HEK293 (cell line): ENCODE measurements at regions not wholly inside any gene's neighbourhood (a gene's known extent, or its start where the extent isn't known, plus 50 kb on each side); places are given as distances from the start of the nearest gene placed in this dataset.

Experiments
- ATF2 ChIP-seq: fragments of 450-650 bp; formaldehyde crosslinking; IDR thresholded peaks from 2 replicates; pipeline ENCODE4 v1.5.1; 2016; ENCODE audit warnings: missing biosample characterization, missing genetic modification characterization, low read depth
- YY1 ChIP-seq: fragments of 450-650 bp; formaldehyde crosslinking; IDR thresholded peaks from 2 replicates; pipeline ENCODE4 v1.5.1; 2018; ENCODE audit warnings: missing biosample characterization, missing genetic modification characterization
- ZNF18 ChIP-seq: fragments of 450-650 bp; formaldehyde crosslinking; IDR thresholded peaks from 2 replicates; pipeline ENCODE4 v1.5.1; 2016; ENCODE audit warnings: missing biosample characterization, missing genetic modification characterization
- ZNF501 ChIP-seq: fragments of 450-650 bp; formaldehyde crosslinking; IDR thresholded peaks from 2 replicates; pipeline ENCODE4 v1.5.1; 2016; ENCODE audit warnings: missing biosample characterization, missing genetic modification characterization
- ZNF555 ChIP-seq: fragments of 450-650 bp; formaldehyde crosslinking; conservative IDR thresholded peaks from 2 replicates; pipeline ENCODE4 v1.5.1; 2017; ENCODE audit warnings: missing biosample characterization, mild to moderate bottlenecking, missing genetic modification characterization, inconsistent platforms
- ZNF660 ChIP-seq: fragments of 450-650 bp; IDR thresholded peaks from 2 replicates; pipeline ENCODE4 v1.5.1; 2018; ENCODE audit warnings: missing biosample characterization, mild to moderate bottlenecking, missing genetic modification characterization
- ZNF76 ChIP-seq: fragments of 450-650 bp; formaldehyde crosslinking; IDR thresholded peaks from 2 replicates; pipeline ENCODE4; 2016; ENCODE audit warnings: low read depth, missing biosample characterization, missing genetic modification characterization, borderline replicate concordance

- TF ChIP-seq ZNF501 (tag by site-specific recombination) (no peak), ZNF660 (no peak), YY1 (tag by site-specific recombination) (no peak), ZNF76 (tag by site-specific recombination) (no peak), ZNF18 (tag by site-specific recombination) (no peak), ZNF555 (tag by site-specific recombination) (no peak), ATF2 (tag by site-specific recombination) (no peak)
Measured at GRCh38 chr11:19537803-19538453, 174.7 kb upstream of the NAV2 start.
